ENCODE measurements at regions not wholly inside any gene's neighbourhood (a gene's known extent, or its start where the extent isn't known, plus 50 kb on each side); places are given as distances from the start of the nearest gene placed in this dataset.

DNA sequence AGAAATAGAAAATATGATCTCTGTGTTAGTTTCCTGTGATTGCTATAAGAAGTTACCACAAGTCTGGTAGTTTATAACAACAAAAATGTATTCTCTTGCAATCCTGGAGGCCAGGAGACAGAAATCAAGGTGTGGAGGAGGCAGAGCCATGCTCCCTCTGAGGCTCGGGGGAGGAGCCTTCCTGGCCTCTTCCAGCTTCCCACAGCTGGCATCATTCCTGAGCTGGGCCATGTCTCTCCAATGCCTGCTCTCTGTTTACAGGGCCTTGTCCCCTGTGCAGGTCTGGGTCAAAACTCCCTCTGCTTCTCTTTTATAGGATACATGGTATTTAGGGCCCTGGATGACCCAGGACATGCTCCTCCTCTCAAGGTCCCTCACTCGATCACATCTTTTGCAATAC lies 81.3 kb upstream of the RET start:
- TF ChIP-seq, protein P1, sequence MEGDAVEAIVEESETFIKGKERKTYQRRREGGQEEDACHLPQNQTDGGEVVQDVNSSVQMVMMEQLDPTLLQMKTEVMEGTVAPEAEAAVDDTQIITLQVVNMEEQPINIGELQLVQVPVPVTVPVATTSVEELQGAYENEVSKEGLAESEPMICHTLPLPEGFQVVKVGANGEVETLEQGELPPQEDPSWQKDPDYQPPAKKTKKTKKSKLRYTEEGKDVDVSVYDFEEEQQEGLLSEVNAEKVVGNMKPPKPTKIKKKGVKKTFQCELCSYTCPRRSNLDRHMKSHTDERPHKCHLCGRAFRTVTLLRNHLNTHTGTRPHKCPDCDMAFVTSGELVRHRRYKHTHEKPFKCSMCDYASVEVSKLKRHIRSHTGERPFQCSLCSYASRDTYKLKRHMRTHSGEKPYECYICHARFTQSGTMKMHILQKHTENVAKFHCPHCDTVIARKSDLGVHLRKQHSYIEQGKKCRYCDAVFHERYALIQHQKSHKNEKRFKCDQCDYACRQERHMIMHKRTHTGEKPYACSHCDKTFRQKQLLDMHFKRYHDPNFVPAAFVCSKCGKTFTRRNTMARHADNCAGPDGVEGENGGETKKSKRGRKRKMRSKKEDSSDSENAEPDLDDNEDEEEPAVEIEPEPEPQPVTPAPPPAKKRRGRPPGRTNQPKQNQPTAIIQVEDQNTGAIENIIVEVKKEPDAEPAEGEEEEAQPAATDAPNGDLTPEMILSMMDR (tag by site-specific recombination; IDR thresholded peaks at IDR 0.05) = no peak
- no peak for TF ChIP-seq ZNF514 (tag by site-specific recombination; IDR thresholded peaks at IDR 0.05)
- no peak for TF ChIP-seq ZNF121 (tag by site-specific recombination; IDR thresholded peaks at IDR 0.05)
- TF ChIP-seq ZNF777 (tag by site-specific recombination; IDR thresholded peaks at IDR 0.05; ENCODE audit: borderline replicate concordance) = no peak

All from HEK293 (cell line).